GM19463 (cell line): ENCODE measurements at regions not wholly inside any gene's neighbourhood (a gene's known extent, or its start where the extent isn't known, plus 50 kb on each side); places are given as distances from the start of the nearest gene placed in this dataset.
"Not testable (repeated sequence)": the region's sequence is repeated elsewhere in the genome, so short reads cannot be mapped to it uniquely, and the experiment has no call there.

Experiments
- ATAC-seq: cut with Tn5 transposase; IDR thresholded peaks from one replicate; pipeline ENCODE4 v1.9.1; 2021; ENCODE audit warnings: mild to moderate bottlenecking, moderate library complexity; ENCODE audit not compliant: unreplicated experiment

- ATAC-seq = no peak
Measured at GRCh38 chr3:145290010-145290409, 871.0 kb downstream of the PLOD2 start.

DNA sequence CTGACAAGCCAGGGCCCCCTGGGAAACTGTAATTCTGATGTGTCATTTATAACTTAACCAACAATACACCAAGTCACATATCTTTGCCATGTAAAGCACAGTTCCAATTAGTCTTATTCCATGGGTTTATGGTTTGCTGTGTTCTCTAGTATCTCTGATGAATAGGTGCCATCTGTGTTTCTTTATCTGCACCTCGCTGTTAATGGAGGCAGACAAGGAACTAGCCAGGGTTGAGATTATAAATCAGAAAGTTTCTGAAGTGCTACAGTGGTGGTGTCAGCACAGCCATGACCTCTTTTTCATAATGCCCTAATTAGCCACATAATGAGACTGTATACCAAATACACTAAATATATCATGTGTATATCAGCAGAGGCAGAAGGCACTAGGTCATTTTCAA, 866.4 kb downstream of the PLOD2 start:
- no peak for ATAC-seq

DNA sequence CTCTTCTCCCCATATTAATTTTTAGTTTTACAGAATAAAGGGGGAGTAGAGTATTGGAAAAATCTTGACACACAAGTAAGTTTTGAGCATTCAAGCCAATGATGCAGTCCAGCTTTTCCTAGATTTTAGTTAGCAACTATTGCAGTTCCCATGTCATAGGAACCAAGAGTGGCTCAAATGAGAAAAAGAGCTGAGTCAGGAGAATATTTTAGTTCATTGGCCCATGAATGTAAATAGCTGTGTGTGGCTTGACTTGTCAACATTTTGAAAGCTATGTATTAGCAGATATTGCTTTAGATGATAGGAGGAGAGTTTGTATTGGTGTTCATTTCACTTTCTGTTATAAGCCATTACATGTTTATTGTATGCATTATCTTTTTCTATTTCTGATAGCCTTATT, 853.7 kb downstream of the PLOD2 start:
- ATAC-seq = no peak

- no peak for ATAC-seq
Measured at GRCh38 chr3:145313751-145314150, 847.2 kb downstream of the PLOD2 start.

- not testable (repeated sequence) for ATAC-seq
Measured at GRCh38 chr3:145316253-145316652, 844.7 kb downstream of the PLOD2 start.

GRCh38 chr3:145326666-145327065, 834.3 kb downstream of the PLOD2 start:
- no peak for ATAC-seq

GRCh38 chr3:145333427-145333826, 827.6 kb downstream of the PLOD2 start:
- ATAC-seq = not testable (repeated sequence)

DNA sequence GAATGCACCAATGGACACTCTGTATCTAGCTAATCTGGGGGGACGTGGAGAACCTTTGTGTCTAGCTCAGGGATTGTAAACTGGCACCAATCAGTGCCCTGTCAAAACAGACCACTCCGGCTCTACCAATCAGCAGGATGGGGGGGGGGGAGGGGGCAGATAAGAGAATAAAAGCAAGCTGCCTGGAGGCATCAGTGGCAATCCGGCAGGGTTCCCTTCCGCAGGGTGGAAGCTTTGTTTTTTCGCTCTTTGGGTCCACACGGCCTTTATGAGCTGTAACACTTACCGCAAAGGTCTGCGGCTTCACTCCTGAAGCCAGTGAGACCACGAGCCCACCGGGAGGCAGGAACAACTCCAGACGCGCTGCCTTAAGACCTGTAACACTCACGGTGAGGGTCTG, 827.1 kb downstream of the PLOD2 start:
- ATAC-seq = no peak

DNA sequence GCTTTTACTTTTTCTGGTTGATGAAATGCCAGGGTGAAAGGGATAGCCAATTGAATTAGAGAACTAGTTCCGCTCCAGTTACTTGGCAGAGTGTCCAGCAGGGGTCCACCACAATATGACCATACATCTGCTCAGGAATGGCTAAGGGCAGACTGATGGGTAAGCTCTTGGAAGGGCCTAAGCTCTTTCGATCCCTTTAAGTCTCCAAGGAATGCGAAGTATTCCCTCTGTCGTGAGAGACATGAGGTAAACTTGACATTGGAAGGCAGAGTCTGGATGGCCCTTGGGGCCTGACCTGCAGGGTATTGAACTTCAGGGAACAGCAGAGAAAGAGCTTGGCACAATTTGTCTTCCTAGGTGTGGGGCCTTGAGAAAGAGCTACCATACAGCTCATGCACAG, 805.8 kb downstream of the PLOD2 start:
- ATAC-seq = no peak

GRCh38 chr3:145357453-145357852, 803.5 kb downstream of the PLOD2 start:
- ATAC-seq = no peak

DNA sequence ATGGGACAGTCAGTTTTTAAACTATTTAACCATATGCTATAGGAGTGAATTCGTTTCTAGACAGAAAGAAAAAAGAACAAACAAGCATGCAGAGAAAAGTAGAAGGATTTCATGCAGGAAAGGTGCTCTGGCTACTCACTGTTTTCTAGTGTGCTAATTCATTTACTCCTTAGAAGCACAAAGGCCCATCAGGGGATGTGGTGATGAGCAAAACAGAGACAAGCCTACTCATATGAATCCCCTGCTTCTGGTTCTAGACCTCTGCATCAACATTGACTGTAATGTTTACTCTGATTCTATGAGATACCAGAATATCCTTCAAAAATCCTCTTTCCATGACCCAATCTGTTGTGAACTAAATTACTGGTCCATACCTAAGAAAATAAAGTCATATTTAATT, 801.9 kb downstream of the PLOD2 start:
- ATAC-seq = no peak

- no peak for ATAC-seq
Measured at GRCh38 chr3:145368748-145369147, 792.2 kb downstream of the PLOD2 start.

DNA sequence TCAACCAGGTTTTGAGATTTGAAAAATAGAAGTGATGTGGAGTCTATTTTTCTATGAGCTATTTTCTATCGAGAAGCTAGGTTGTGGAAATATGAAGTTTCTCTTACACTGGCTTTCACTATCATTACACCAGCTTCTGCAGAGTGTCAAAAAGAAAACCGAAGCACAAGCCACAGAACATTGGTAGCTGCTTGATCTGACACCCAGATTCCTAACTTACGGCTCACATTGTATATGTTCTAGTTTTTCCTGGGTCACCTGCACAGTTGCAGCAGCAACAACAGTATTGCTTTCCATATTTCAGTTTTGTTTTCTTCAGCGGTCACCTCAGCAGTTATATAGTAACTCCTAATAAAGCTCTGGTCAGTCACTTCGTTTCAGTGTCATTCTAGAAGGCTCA, 790.1 kb downstream of the PLOD2 start:
- no peak for ATAC-seq

GRCh38 chr3:145377301-145377700, 783.7 kb downstream of the PLOD2 start:
- ATAC-seq = no peak

GRCh38 chr3:145383416-145383815, 777.6 kb downstream of the PLOD2 start:
- ATAC-seq = no peak

GRCh38 chr3:145384307-145384706, 776.7 kb downstream of the PLOD2 start:
- no peak for ATAC-seq

- no peak for ATAC-seq
Measured at GRCh38 chr3:145387211-145387610, 773.8 kb downstream of the PLOD2 start.

- no peak for ATAC-seq
Measured at GRCh38 chr3:145395421-145395820, 765.6 kb downstream of the PLOD2 start.

GRCh38 chr3:145411605-145412004, 749.4 kb downstream of the PLOD2 start:
- no peak for ATAC-seq

- no peak for ATAC-seq
Measured at GRCh38 chr3:145417678-145418077, 743.3 kb downstream of the PLOD2 start.

DNA sequence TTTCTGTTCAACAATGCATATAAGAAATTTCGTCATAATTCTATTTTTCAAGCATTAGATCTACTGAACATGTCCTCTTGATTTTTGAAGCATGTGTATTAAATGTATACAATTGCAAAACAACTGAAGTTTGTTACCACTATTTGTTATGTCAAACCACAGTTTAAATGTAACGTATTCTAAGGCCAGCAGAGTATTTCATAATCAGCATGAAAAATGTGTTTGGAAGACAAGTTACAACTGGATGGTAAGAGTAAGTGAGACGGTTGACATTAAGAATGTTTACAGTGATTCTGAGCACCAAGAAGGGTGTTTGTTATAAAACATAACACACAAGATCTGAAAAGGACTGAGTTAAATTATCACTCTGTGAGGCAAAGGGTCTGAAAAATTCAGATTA, 738.4 kb downstream of the PLOD2 start:
- ATAC-seq = no peak

DNA sequence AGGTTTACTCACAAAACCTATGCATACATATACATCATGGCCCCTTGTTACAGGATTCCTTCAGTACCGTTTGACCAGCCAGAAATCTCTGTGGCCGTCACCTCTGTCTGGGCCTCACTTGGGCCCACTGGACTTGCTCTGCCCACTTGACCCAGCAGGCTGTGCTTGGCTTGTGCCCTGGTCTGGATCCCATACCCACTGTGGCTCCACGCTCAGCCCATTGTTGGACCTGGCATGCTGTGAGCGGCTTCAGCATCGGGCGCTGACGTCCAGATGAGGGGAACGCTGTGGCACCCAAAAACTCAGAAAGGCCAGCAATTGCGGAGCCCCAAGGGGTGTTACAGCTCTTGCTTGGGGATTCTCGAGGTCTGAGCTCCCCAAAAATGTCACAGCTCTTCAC, 733.6 kb downstream of the PLOD2 start:
- ATAC-seq = no peak

GRCh38 chr3:145429546-145429945, 731.4 kb downstream of the PLOD2 start:
- ATAC-seq = no peak

DNA sequence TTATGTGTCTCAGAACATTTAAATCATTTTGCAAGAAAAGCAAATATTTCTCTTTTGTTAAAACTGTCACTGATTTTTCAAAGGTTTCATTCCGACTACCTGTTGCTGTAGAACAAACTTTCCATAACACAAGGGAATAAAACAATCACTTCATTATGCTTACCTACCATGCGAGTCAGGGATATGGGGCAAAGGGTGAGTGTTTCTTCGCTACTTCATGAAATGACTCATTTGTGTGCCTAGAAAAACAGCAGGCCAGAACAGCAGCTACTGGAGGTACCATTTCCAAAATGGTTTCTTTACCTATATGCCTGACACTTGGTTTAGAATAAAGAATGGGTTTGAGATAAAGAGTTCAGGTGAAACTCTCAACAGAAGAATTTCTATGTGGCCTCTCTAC, 712.5 kb downstream of the PLOD2 start:
- no peak for ATAC-seq
